ENCODE measurements at regions not wholly inside any gene's neighbourhood (a gene's known extent, or its start where the extent isn't known, plus 50 kb on each side); places are given as distances from the start of the nearest gene placed in this dataset.

DNA sequence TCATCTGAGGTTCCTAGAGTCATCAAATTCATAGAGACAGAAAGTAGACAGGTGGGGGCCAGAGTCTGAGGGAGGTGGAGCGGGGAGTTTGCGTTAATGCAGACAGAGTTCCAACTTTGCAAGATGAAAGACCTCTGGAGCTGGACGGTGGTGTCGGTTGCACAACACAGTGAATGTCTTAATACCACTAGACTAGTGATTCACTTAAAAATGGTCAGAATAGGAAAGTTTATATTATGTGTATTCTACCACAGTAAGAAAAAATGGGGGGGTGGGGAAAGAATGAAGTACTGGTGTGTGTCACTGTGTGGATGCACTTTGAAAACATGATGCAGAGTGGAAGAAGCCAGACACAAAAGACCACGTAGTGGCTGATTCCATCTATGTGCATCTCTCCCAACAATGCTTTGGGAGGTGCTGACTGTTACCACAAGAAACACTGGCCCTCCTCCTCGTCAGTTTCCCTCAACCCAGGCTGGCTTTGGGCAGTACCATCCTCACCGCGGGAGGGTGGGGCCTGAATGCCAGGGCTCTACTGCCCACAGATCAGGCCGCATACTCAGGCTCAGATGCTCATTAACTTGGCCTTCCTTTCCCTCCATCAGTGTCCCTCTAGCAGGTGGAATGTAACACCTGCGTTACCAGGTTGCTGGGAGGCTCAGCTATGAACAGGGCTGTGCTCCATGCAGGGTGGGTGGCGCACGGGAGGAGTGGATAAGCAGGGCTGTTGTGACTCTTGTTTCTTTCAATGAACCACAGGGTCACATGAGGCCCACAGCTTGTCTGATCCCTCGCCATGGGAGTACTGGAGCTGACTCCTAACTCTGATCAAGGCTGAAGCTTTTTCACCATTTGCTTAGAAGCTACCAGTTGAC, 297.0 kb downstream of the CTTN start:
- H2AFZ ChIP-seq, result no peak overlapping the region
- TF ChIP-seq EZH2 (IDR thresholded peaks at IDR 0.05; ENCODE audit: borderline replicate concordance), result no peak
- TF ChIP-seq, protein P1, sequence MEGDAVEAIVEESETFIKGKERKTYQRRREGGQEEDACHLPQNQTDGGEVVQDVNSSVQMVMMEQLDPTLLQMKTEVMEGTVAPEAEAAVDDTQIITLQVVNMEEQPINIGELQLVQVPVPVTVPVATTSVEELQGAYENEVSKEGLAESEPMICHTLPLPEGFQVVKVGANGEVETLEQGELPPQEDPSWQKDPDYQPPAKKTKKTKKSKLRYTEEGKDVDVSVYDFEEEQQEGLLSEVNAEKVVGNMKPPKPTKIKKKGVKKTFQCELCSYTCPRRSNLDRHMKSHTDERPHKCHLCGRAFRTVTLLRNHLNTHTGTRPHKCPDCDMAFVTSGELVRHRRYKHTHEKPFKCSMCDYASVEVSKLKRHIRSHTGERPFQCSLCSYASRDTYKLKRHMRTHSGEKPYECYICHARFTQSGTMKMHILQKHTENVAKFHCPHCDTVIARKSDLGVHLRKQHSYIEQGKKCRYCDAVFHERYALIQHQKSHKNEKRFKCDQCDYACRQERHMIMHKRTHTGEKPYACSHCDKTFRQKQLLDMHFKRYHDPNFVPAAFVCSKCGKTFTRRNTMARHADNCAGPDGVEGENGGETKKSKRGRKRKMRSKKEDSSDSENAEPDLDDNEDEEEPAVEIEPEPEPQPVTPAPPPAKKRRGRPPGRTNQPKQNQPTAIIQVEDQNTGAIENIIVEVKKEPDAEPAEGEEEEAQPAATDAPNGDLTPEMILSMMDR (IDR thresholded peaks at IDR 0.05; ENCODE audit: poor library complexity), result no peak

DNA sequence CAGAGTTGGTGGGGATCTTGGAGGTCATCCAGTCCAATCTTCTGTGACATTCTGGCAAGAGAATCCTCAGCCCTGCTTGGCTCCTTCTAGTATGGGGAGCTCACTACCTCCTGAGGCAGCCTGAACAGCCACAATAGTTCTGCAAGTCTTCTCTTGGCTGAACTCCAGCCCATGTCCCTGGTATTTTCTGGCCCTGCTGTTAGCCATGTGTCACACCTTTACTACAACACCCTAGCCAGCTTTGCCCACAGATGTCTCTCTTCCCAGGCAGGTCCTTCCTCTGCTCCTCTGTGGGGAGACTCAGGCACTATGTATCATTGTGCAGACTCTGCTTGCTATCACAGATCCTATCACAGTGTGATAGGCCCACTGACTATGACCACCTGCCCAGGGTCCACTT, 297.7 kb downstream of the CTTN start:
- Histone ChIP-seq H3K4me2 (no peak overlapping the region), H2AFZ (no peak overlapping the region), H3K4me1 (ENCODE audit: insufficient read depth) (no peaks in the 10 kb centered on the region), H3K36me3 (replicated peaks; ENCODE audit: insufficient read depth, low read depth) (no peaks in the 10 kb centered on the region), H3K9me3 (ENCODE audit: low read depth) (no peaks in the 10 kb centered on the region), H3K4me3 (no peak overlapping the region), H4K20me1 (ENCODE audit: insufficient read depth, poor library complexity, severe bottlenecking) (no peaks in the 10 kb centered on the region), H3K27me3 (no peaks in the 10 kb centered on the region), H3K27ac (no peak overlapping the region), H3K9me2 (replicated peaks; ENCODE audit: insufficient read depth) (no peaks in the 10 kb centered on the region), H3K79me2 (no peaks in the 10 kb centered on the region)
- DNase-seq (ENCODE audit: low spot score), result no peak
- TF ChIP-seq EZH2 (IDR thresholded peaks at IDR 0.05; ENCODE audit: borderline replicate concordance), result no peak
- TF ChIP-seq, protein P1 (IDR thresholded peaks at IDR 0.05; ENCODE audit: poor library complexity), result no peak
- no peak for TF ChIP-seq EZH2phosphoT487 (IDR thresholded peaks at IDR 0.05; ENCODE audit: low read depth, severe bottlenecking, unreplicated experiment)

More for the DNA sequence above, 297.0 kb downstream of the CTTN start:
- Histone ChIP-seq H3K27ac (no peak overlapping the region), H3K4me1 (ENCODE audit: insufficient read depth) (no peaks in the 10 kb centered on the region), H3K79me2 (no peaks in the 10 kb centered on the region), H3K4me2 (no peak overlapping the region), H4K20me1 (ENCODE audit: insufficient read depth, poor library complexity, severe bottlenecking) (no peaks in the 10 kb centered on the region), H3K27me3 (no peaks in the 10 kb centered on the region), H3K4me3 (no peak overlapping the region), H3K9me3 (ENCODE audit: low read depth) (no peaks in the 10 kb centered on the region), H3K9me2 (replicated peaks; ENCODE audit: insufficient read depth) (no peaks in the 10 kb centered on the region), H3K36me3 (replicated peaks; ENCODE audit: insufficient read depth, low read depth) (no peaks in the 10 kb centered on the region)
- DNase-seq (ENCODE audit: low spot score), result no peak
- 86% methylated on average over 13 of the region's 13 CpGs for WGBS (ENCODE audit: low lambda C conversion rate, missing lambda C conversion rate)

DNA sequence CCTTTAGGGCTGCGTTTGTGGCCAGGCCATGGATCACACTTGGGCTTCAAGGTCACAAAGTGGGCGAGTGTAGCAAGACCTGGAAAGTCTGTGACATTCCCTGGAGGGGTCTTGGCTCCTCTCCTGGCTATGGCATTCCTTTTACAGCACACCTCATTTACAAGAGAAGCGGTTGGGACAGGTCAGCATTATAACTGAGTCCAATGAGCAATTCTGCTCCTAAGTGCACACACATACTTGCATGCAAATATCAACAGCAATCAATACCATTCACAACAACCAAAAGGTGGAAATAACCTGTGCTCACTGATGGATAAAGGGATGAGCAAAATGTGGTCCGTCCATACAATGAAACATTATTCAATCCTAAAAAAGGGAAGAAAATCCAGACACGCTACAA, 298.2 kb downstream of the CTTN start:
- Histone ChIP-seq H4K20me1 (ENCODE audit: insufficient read depth, poor library complexity, severe bottlenecking) (no peaks in the 10 kb centered on the region), H3K9me2 (replicated peaks; ENCODE audit: insufficient read depth) (no peaks in the 10 kb centered on the region), H3K36me3 (replicated peaks; ENCODE audit: insufficient read depth, low read depth) (no peaks in the 10 kb centered on the region), H3K9me3 (ENCODE audit: low read depth) (no peaks in the 10 kb centered on the region), H3K4me1 (ENCODE audit: insufficient read depth) (no peaks in the 10 kb centered on the region), H2AFZ (no peak overlapping the region), H3K4me2 (no peak overlapping the region), H3K27me3 (no peaks in the 10 kb centered on the region), H3K4me3 (no peak overlapping the region), H3K79me2 (no peaks in the 10 kb centered on the region), H3K27ac (no peak overlapping the region)
- TF ChIP-seq, protein P1 (IDR thresholded peaks at IDR 0.05; ENCODE audit: poor library complexity), result no peak
- no peak for TF ChIP-seq EZH2 (IDR thresholded peaks at IDR 0.05; ENCODE audit: borderline replicate concordance)
- TF ChIP-seq EZH2phosphoT487 (IDR thresholded peaks at IDR 0.05; ENCODE audit: low read depth, severe bottlenecking, unreplicated experiment), result no peak
- DNase-seq (ENCODE audit: low spot score), result no peak
- 96% methylated on average over 5 of the region's 5 CpGs for WGBS (ENCODE audit: low lambda C conversion rate, missing lambda C conversion rate)
